ENCODE measurements at regions not wholly inside any gene's neighbourhood (a gene's known extent, or its start where the extent isn't known, plus 50 kb on each side); places are given as distances from the start of the nearest gene placed in this dataset.

GRCh38 chr1:199138061-199138460 lies 499.2 kb downstream of the PTPRC start:
- TF ChIP-seq CTCF (IDR thresholded peaks at IDR 0.05; ENCODE audit: insufficient read depth, low read length, poor library complexity, severe bottlenecking) (no peak), EZH2phosphoT487 (conservative IDR thresholded peaks at IDR 0.05; ENCODE audit: low read length) (no peak)
